NCI-H748 treated with DMSO at 0.1 percent for 48 hours (cell line): ENCODE measurements at regions not wholly inside any gene's neighbourhood (a gene's known extent, or its start where the extent isn't known, plus 50 kb on each side); places are given as distances from the start of the nearest gene placed in this dataset.

Experiments used
- DNase-seq: peaks from one replicate; lab custom pipeline; 2025; lab: John Stamatoyannopoulos, UW

DNA sequence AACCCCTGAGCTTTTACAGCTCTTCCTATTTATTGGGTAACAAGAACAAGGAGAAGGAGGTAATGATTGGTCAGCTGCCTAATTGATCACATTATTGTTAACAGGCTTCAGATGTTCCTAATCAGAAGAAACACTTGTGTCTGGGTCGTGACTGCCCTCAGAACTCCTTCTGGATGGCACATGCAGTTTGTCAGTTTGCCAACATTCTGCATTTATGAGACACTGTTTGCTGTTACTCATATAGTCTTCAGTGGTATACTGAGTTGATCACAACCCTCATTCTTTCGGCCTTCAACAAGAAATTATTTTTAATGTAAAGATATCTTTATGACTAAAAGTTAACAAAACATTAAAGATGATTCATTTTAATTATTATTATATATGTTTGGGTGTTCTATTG lies 95.7 kb upstream of the DOCK10 start:
- DNase-seq: no peak

- no peak for DNase-seq
Measured at GRCh38 chr2:225136552-225136951, 94.3 kb upstream of the DOCK10 start.

DNA sequence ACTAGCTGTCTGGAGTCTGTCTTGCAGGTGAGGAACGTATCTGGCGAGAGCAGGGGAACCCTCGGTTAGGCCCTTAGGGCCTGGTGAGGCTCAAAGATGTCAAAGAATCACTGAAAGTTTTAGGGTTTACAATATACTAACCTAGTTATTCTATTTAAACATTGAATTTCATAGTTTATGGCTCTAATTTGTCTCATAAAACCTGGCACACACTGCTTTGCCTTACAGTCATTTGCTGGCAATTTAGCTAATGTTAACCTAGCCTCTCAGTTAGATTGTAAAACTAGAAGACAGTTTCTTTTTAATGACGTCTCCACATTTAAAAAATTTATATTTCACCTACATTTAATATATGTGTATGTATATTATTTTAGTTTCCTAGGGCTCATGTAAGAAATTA lies 89.6 kb upstream of the DOCK10 start:
- no peak for DNase-seq

- no peak for DNase-seq
Measured at GRCh38 chr2:225130093-225130492, 87.8 kb upstream of the DOCK10 start.

DNA sequence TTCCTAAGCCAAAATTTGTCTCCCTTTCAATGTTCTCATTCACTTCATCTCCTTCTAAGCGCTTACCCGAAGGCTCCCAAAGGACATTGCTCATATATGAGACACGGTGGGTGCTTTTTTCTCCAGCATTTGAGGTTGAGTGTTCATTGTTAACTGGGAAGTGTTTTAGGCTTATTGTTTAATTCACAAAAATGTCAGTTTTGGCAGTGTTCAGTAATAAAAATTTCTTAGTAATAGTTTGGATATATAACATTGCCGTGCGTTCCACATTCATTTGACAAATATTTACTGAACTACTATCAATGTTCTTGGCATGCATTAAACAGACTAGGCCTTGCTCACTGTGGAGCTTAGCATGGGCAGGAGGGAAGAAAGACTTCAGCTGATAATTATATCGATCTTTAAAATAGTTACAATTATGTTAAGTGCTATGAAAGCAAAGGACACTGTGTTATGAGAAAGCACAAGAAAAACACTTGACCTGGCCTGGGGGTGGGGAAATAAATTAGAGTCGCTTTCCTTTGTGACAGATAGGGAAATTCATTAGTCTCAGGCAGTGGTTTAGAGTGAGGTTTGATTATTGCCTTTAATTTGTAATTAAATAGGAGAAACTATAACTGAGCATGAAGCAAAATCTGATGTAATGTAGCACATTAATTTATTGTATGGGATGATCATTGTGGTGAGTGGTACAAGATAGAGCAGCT lies 82.2 kb upstream of the DOCK10 start:
- peak; percentile 72 for DNase-seq

- DNase-seq: peak; percentile 13
Measured at GRCh38 chr2:225122583-225123486, 80.6 kb upstream of the DOCK10 start.

GRCh38 chr2:225122007-225122406 lies 79.7 kb upstream of the DOCK10 start:
- DNase-seq: no peak

DNA sequence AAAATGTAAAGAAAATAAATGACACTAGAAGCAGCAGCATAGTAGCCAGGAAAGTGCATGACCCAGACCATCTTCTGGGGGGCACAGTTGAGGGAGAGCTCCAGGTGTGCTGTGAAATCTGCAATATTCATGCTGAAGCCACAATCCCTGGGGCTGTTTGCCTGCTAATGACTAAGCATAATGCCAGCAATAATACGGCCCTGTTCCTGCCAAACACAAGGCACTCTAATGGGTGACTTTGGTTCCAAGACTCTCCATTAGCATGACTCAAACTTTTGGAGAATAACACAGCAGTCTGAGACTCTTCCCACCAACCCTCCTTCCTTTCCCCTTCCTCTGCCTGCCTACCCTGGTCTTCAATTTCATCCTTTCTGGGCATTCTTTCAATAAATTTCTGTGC lies 77.9 kb upstream of the DOCK10 start:
- no peak for DNase-seq

DNA sequence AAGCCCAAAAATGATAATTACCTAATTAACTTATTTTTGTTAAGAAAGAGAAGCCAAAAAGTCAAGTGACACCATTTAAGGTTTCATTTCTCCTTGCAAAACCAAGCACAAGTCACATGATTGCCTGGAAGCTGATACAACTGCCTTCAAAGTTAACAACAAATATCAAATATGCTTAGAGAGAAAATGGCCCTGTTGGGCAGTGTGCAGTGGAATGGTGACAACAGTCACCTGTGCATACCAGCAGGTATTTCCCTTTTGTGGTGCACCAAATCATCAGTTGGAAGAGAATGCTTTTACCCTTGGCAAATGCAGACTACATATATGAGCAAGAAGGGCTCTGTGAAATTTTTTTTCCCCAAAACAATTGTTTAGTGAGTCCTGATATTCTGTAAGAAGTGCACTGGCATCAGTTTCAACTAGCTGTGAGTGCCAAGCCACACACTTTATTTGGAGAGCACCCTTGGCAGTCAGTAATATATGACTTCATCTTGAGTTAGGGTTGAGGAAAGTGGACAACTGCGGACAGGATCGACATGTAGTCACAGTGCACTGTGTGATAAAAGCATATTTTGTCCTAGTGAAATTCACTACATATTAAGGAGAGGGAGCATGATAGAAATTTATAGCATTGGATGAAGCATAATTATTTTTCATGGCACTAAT lies 74.9 kb upstream of the DOCK10 start:
- DNase-seq: no peak

DNA sequence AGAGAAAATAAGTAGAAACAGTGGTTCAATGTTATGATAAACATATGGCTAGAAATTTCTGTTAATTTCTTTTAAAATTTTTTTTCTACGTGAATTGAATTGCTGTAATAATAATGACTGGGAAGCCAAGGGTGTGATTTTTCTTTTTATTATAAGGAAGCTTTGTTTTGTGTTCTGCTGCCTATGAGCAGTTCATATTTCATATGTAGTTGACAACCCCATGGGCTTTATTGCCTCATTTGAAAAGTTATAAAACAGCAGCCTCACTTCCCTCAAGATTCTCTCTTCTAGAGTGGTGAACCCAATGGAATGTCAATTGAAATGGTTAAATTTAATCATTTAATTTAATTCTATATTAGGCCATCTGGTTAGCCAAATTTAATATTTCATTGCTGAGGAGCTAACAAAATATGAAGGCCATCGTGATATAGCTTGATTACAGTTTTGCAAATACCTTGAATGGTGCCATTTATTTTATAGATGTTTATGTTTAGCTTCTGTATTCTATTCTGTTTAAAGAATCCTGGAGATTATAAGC lies 72.6 kb upstream of the DOCK10 start:
- no peak for DNase-seq

- no peak for DNase-seq
Measured at GRCh38 chr2:225113371-225114015, 71.2 kb upstream of the DOCK10 start.

DNA sequence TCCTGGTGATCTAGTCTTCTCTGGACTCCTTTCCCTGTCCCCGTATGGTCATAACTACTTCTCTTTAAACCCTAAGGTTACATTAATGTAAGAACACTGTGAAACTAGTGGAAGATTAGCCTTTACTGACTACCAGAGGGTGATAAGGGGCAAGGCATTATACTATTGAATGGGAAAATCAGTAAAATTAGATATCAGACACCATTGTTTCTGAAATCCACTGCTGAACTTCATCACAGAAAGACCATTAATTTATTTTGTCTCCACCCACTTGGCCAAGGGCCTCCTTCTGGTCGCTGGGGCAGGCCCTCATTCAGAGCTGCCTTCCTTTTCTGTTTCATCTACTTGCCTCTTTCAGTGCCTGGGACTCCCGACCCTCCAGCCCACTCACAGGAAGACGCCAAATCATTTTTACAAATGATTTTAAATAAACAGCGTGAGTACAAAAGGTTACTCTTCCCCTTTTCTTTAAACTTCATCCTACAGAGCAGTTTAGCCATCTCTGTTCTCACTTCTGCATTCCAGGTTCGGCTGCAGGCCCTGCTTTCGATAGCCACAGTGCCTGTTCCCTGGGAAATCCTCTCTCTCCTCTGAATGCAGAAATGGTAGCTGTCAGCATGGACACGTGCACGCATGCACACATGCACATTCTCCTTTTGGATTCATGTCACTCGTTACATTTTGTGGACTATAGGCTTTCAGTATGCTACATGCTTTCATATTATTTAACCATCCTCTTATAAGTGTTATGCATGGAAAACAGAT lies 70.3 kb upstream of the DOCK10 start:
- no peak for DNase-seq

- DNase-seq: no peak
Measured at GRCh38 chr2:225108805-225109204, 66.5 kb upstream of the DOCK10 start.

- no peak for DNase-seq
Measured at GRCh38 chr2:225104971-225105370, 62.7 kb upstream of the DOCK10 start.

- DNase-seq: no peak
Measured at GRCh38 chr2:225104321-225104720, 62.1 kb upstream of the DOCK10 start.

DNA sequence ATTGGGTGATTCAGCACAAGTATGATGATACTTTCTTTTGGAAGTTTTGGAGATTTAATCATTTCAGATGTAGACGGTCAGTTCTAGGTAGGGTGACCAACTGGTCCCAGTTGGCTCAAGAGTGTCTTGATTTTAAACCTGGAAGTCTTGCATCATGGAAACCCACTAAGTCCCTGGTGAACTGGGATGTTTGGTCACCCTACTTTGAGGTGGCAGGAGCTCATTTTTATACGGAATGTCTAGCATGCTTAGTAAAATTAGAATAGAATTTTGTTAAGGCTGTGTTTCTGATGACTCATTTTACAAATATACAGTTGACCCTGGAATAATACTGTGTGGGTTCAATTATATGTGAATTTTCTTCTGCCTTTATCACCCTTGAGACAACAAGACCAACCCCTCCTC lies 61.5 kb upstream of the DOCK10 start:
- DNase-seq: no peak

DNA sequence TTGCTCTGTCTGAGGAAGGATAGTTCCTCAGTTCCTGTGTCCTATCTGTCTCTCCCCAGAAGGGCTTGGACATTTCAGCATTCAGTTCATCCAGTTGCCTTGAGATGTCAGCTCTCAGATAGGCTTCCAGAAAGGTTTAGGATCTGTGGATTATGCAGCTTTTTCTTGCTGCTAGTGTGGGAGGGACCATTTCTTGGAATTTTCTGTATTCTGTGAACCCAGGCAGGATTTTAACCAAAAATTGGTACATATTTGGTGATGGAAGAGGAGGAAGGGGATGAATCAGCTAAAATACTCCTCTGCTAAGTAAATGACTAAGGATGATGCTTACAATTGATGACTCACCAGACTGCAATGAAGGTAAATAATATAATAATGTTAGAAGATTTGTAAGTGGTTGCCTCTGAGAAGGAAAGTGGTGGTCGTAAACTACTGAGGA lies 58.6 kb upstream of the DOCK10 start:
- DNase-seq: no peak

DNA sequence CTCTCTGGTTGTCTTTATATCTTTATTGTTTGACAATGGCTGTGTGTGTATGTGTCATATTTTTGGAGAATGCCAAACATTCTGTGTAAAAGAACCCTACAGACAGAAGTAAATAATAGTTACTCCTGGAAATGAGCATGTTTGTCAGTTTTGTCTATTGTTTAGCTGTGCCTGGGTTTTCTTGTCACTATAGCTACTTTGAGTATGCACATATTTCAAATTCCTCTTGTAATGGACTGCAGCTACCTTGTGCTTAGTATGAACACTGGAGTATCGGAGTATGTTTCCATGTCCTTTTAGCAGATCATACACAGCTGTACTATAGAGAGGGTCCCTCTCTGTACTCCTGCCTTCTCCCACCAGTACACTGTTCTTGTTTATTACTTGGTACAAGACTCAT lies 58.0 kb upstream of the DOCK10 start:
- no peak for DNase-seq

GRCh38 chr2:225097035-225097434 lies 54.8 kb upstream of the DOCK10 start:
- no peak for DNase-seq
